OCI-LY1 (cell line): ENCODE measurements at regions not wholly inside any gene's neighbourhood (a gene's known extent, or its start where the extent isn't known, plus 50 kb on each side); places are given as distances from the start of the nearest gene placed in this dataset.

ENCODE experiments used
- CTCF ChIP-seq: fragments of 200-600 bp; sonication (generic), shearing (Covaris generic); IDR thresholded peaks from 2 replicates; pipeline ENCODE4 v1.5.1; 2017; ENCODE audit warnings: mild to moderate bottlenecking, antibody characterized with exemption, low read length, moderate library complexity, mixed read lengths
- EZH2 ChIP-seq: fragments of 200-600 bp; sonication (generic), shearing (Covaris generic); IDR thresholded peaks from 2 replicates; pipeline ENCODE4 v1.8.0; 2017; ENCODE audit warnings: borderline replicate concordance, mixed run types, mild to moderate bottlenecking, antibody characterized with exemption, low read length, moderate library complexity, mixed read lengths

GRCh38 chr7:68200051-68200670 lies 1203.5 kb downstream of the TYW1 start:
- TF ChIP-seq CTCF (no peak), EZH2 (no peak)
